ENCODE measurements at regions not wholly inside any gene's neighbourhood (a gene's known extent, or its start where the extent isn't known, plus 50 kb on each side); places are given as distances from the start of the nearest gene placed in this dataset.

- ATAC-seq = no peak
Observed at GRCh38 chrX:39356119-39356807, 555.0 kb downstream of the MID1IP1 start.

GRCh38 chrX:39360101-39360500 is 558.8 kb downstream of the MID1IP1 start:
- no peak for ATAC-seq

- no peak for ATAC-seq
Observed at GRCh38 chrX:39361736-39362135, 560.5 kb downstream of the MID1IP1 start.

- no peak for ATAC-seq
Observed at GRCh38 chrX:39367416-39367815, 566.2 kb downstream of the MID1IP1 start.

- ATAC-seq = no peak
Observed at GRCh38 chrX:39372115-39372514, 570.9 kb downstream of the MID1IP1 start.

GRCh38 chrX:39377157-39377556 is 575.9 kb downstream of the MID1IP1 start:
- ATAC-seq = no peak

GRCh38 chrX:39377773-39378172 is 576.5 kb downstream of the MID1IP1 start:
- ATAC-seq = no peak

- ATAC-seq = no peak
Observed at GRCh38 chrX:39381422-39381821, 580.2 kb downstream of the MID1IP1 start.

GRCh38 chrX:39384996-39385395 is 583.7 kb downstream of the MID1IP1 start:
- no peak for ATAC-seq

GRCh38 chrX:39388730-39389129 is 587.5 kb downstream of the MID1IP1 start:
- no peak for ATAC-seq

GRCh38 chrX:39396358-39396995 is 595.2 kb downstream of the MID1IP1 start:
- no peak for ATAC-seq

GRCh38 chrX:39397561-39398199 is 596.4 kb downstream of the MID1IP1 start:
- ATAC-seq = no peak

- no peak for ATAC-seq
Observed at GRCh38 chrX:39398215-39398962, 597.1 kb downstream of the MID1IP1 start.

GRCh38 chrX:39398963-39399261 is 597.7 kb downstream of the MID1IP1 start:
- no peak for ATAC-seq

GRCh38 chrX:39399387-39399786 is 598.1 kb downstream of the MID1IP1 start:
- no peak for ATAC-seq

GRCh38 chrX:39401483-39402110 is 600.3 kb downstream of the MID1IP1 start:
- ATAC-seq = no peak

GRCh38 chrX:39402158-39402557 is 600.9 kb downstream of the MID1IP1 start:
- ATAC-seq = no peak

- no peak for ATAC-seq
Observed at GRCh38 chrX:39406799-39407198, 605.5 kb downstream of the MID1IP1 start.

- peak; percentile 78 for ATAC-seq
Observed at GRCh38 chrX:39409246-39409917, 608.1 kb downstream of the MID1IP1 start.

GRCh38 chrX:39414290-39414854 is 613.1 kb downstream of the MID1IP1 start:
- no peak for ATAC-seq

- ATAC-seq = no peak
Observed at GRCh38 chrX:39416547-39417260, 615.4 kb downstream of the MID1IP1 start.

Data from esophagus mucosa (tissue), 1 donor.